ENCODE measurements at regions not wholly inside any gene's neighbourhood (a gene's known extent, or its start where the extent isn't known, plus 50 kb on each side); places are given as distances from the start of the nearest gene placed in this dataset.

- TF ChIP-seq CTCF (IDR thresholded peaks at IDR 0.05 in 2 of 3, conservative IDR thresholded peaks at IDR 0.05 in 1 of 3; ENCODE audit: borderline replicate concordance in 1 of 3, insufficient read depth in 1 of 3, low read depth in 2 of 3, low read length in 2 of 3) (no peak), MAX (IDR thresholded peaks at IDR 0.05) (no peak)
- intact Hi-C loops (cut with micrococcal nuclease) = no loop called here
- Histone ChIP-seq H3K27me3 (ENCODE audit: insufficient read depth, low read length) (no peaks in the 10 kb centered on the region), H3K4me3 (replicated peaks in 1 of 2; ENCODE audit: low read depth in 1 of 2, low read length in 2 of 2) (no peak overlapping the region), H3K79me2 (ENCODE audit: insufficient read depth, low read length) (peaks cover 91% of the 10 kb centered on the region), H3K27ac (ENCODE audit: low read depth, low read length) (no peak overlapping the region), H3K36me3 (ENCODE audit: control insufficient read depth in 1 of 2, insufficient read depth in 2 of 2, low read length in 2 of 2) (no peaks in the 10 kb centered on the region), H3K4me1 (ENCODE audit: control insufficient read depth in 1 of 2, insufficient read depth in 2 of 2, low read length in 2 of 2) (peaks cover 0 to 7% of the 10 kb centered on the region in 2 experiments; a peak in 1 of 4 replicates), H2AFZ (ENCODE audit: low read depth, low read length, poor library complexity, severe bottlenecking) (no peak overlapping the region), H3K9me2 (ENCODE audit: insufficient read depth) (no peaks in the 10 kb centered on the region), H4K20me1 (ENCODE audit: insufficient read depth) (no peaks in the 10 kb centered on the region; the same call in 1 of the 2 replicates), H3K9me3 (ENCODE audit: control insufficient read depth in 1 of 2, insufficient read depth in 1 of 2, low read depth in 1 of 2, low read length in 2 of 2) (no peaks in the 10 kb centered on the region), H3K4me2 (ENCODE audit: low read length) (no peak overlapping the region), H3K9ac (ENCODE audit: low read length) (no peak overlapping the region)
- DNase-seq (ENCODE audit: low read depth, low spot score) (no peak), ATAC-seq (no peak)
- BruUV-seq (replicated peaks) = no TSS peak
- RAD21 ChIA-PET (ENCODE audit: low non-redundant PET in 1 of 2, low total read pairs in 2 of 2, uncharacterized antibody in 2 of 2, unreplicated experiment in 2 of 2) = interaction anchor here in 1 of 2 experiments (0.6 kb wide), 1 partner anchor 151 kb away, joined by 5 read pairs; no protein-coding TSS in a partner anchor
- CTCF ChIA-PET = no interaction called here
- POLR2A ChIA-PET = no interaction called here
Measured at GRCh38 chr6:56819604-56820003, 135.3 kb upstream of the BEND6 start.

GRCh38 chr6:56816370-56816769 lies 138.5 kb upstream of the BEND6 start:
- no peak overlapping the region for H3K27ac ChIP-seq (ENCODE audit: low read depth, low read length)
- no peak overlapping the region for H3K4me2 ChIP-seq (ENCODE audit: low read length)
- no peaks in the 10 kb centered on the region for H3K27me3 ChIP-seq (ENCODE audit: insufficient read depth, low read length)
- ATAC-seq = no peak
- TF ChIP-seq ZBTB33 (IDR thresholded peaks at IDR 0.05; ENCODE audit: extremely low read depth, insufficient replicate concordance, low read length) (no peak), ELF1 (IDR thresholded peaks at IDR 0.05; ENCODE audit: borderline replicate concordance, low read depth) (no peak), REST (IDR thresholded peaks at IDR 0.05; ENCODE audit: low read depth) (no peak), POLR2AphosphoS5 (IDR thresholded peaks at IDR 0.05; ENCODE audit: low read depth, low read length) (no peak)
- ChIA-PET RAD21 (ENCODE audit: low non-redundant PET in 1 of 2, low total read pairs in 2 of 2, uncharacterized antibody in 2 of 2, unreplicated experiment in 2 of 2) (no interaction called here), POLR2A (no interaction called here), CTCF (no interaction called here)
- H3K4me3 ChIP-seq (replicated peaks in 1 of 2; ENCODE audit: low read depth in 1 of 2, low read length in 2 of 2) = no peak overlapping the region
- H3K36me3 ChIP-seq (ENCODE audit: control insufficient read depth in 1 of 2, insufficient read depth in 2 of 2, low read length in 2 of 2) = no peaks in the 10 kb centered on the region
- H3K9me2 ChIP-seq (ENCODE audit: insufficient read depth) = no peaks in the 10 kb centered on the region
- no peaks in the 10 kb centered on the region for H3K9me3 ChIP-seq (ENCODE audit: control insufficient read depth in 1 of 2, insufficient read depth in 1 of 2, low read depth in 1 of 2, low read length in 2 of 2)
- H3K79me2 ChIP-seq (ENCODE audit: insufficient read depth, low read length) = peaks cover 92% of the 10 kb centered on the region
- H3K9ac ChIP-seq (ENCODE audit: low read length) = no peak overlapping the region
- peaks cover 0 to 4% of the 10 kb centered on the region in 2 experiments; a peak in 1 of 4 replicates for H3K4me1 ChIP-seq (ENCODE audit: control insufficient read depth in 1 of 2, insufficient read depth in 2 of 2, low read length in 2 of 2)
- BruUV-seq (replicated peaks) = no TSS peak
- no peaks in the 10 kb centered on the region; the same call in 1 of the 2 replicates for H4K20me1 ChIP-seq (ENCODE audit: insufficient read depth)
- DNase-seq (ENCODE audit: low read depth, low spot score) = no peak
- H2AFZ ChIP-seq (ENCODE audit: low read depth, low read length, poor library complexity, severe bottlenecking) = no peak overlapping the region
- intact Hi-C loops (cut with micrococcal nuclease) = no loop called here
